HG03378 (cell line): ENCODE measurements at regions not wholly inside any gene's neighbourhood (a gene's known extent, or its start where the extent isn't known, plus 50 kb on each side); places are given as distances from the start of the nearest gene placed in this dataset.
A peak's percentile ranks its signal among the peaks of the same experiment; 100 is the strongest.

Experiments
- ATAC-seq: cut with Tn5 transposase; IDR thresholded peaks from one replicate; pipeline ENCODE4 v1.9.1; 2021; ENCODE audit warnings: mild to moderate bottlenecking, moderate library complexity; ENCODE audit not compliant: unreplicated experiment

GRCh38 chr14:51468523-51468922 is 183.2 kb upstream of the FRMD6 start:
- ATAC-seq = no peak

DNA sequence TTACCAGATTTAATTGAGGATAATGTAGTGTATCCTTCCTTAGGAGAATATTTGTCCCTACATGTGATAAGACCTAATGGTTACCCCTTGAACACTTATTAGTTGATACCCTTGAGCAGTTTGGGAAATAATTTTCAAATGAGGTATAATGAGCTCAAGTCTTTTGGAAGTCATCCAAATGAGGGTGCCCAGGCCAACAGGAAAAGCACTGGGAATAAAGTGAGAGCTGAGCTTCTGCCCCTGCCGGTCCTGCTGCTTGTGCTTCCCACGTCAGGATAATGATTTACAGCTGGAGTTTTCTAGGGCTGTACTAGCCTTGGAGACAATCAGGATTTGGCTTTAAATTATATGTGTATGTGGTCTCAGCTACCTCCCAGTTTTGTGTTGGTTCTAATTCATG is 178.8 kb upstream of the FRMD6 start:
- no peak for ATAC-seq

GRCh38 chr14:51473351-51473750 is 178.4 kb upstream of the FRMD6 start:
- ATAC-seq = no peak

DNA sequence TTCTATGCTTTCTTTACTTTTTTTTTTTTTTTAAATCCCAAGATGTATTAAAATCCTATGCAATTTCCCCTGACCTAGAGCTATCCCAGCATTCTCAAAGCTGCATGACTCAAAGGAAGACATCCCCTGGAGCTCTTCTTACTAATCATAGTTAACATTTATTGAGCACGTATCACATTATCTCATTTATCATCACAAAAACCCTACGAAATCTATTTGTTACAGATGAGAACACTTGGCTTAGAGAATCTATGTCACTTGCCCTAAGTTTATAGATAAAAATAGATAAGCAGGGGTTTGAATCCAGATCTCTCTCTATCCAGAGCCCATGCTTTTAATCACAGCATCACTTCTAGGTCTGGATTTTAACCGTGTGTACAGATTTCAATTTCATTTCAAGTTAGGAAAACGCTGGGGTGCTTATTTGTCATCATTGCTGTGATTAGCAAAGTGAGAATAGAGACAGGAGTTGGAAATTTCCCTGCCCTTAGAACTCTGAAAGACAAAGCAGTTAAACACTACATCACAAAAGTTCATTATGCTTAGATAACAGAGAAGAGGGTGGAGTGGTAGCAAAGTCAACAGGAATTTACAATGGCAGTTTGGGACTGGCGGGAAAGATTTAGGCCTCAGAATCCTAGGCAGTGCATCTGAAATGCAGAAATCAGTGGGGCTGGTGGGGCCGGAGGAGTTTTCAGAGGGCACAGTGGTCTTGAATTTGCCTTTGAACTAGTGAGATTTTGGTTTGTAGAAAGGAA is 177.7 kb upstream of the FRMD6 start:
- no peak for ATAC-seq

DNA sequence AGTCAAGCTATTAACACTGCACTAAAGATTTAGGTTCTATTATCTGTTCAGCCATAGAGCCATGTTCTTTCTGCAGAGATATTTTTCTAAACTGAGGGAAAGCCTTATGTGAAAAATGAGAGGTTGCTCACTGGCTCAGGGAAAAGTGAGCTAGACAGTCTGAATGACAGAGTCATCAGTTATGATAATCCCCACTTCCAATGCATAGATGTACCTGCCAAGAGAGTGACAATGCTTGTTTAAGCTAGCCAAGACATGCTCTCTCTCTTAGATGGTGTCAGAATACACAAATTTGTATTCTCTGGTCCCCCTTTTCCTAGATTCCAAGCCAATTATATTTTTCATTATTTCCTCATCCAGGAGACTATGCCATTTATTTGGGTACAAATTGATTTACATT is 176.9 kb upstream of the FRMD6 start:
- ATAC-seq = no peak

- no peak for ATAC-seq
These were observed 173.5 kb upstream of the FRMD6 start for GRCh38 chr14:51478175-51478621.

- peak; percentile 86 for ATAC-seq
These were observed 172.0 kb upstream of the FRMD6 start for GRCh38 chr14:51479584-51480325.

- ATAC-seq = no peak
These were observed 170.1 kb upstream of the FRMD6 start for GRCh38 chr14:51481643-51482042.

DNA sequence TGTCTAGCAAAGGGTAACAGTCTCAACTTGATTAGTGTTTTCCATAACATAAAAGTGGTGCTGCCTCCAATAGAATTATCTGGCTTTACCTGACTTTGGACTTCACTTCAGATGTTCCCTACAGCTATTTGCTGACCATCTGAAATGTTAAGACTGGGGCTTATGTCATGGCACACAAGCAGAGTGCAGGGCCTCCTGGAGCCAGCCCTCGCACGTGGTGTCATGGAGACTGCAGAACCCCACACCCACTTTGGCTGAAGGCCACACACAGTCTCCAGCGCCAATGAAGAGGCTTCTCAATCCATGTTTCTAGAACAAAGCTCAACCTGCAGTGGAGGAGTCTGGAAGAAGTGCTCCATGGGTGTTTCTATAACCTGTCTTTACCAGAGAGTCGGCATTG is 169.6 kb upstream of the FRMD6 start:
- no peak for ATAC-seq

- no peak for ATAC-seq
These were observed 167.2 kb upstream of the FRMD6 start for GRCh38 chr14:51484485-51484884.

DNA sequence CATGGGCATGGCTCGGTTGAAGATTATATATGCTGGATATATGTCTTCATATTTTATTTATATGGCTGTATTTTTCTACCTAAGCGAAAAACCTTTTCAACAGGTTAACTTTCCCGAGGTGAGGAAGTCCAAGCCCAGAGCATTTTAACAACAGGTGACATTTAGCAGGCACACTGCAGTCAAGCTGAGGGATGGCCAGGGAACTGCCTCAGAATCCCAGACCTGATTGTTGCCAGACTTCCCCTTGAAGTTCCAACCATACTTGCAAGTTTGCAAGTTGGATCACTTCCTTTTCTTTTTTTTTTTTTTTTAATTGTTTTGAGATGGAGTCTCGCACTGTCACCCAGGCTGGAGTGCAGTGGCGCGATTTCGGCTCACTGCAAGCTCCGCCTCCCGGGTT is 166.0 kb upstream of the FRMD6 start:
- no peak for ATAC-seq

GRCh38 chr14:51487848-51488247 is 163.9 kb upstream of the FRMD6 start:
- ATAC-seq = no peak

- ATAC-seq = no peak
These were observed 163.0 kb upstream of the FRMD6 start for GRCh38 chr14:51488569-51489220.

DNA sequence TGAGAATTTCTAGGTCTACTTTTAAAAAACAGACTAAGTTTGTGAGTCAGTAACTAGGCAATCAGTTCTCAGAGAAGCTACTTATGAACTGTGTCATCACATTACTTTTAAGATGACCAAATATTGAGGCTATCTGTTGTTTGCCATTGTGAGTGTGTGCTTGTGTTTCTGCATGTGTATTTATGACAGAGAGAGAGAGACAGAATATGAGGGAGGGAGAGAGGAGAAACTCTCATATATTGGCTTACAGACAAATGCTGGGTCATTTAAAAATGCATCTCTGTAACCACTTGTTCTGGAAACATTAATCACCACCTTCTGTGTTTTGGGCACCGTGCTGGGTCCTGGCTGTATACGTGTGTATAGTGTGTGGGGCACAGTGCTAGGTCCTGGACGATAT is 161.5 kb upstream of the FRMD6 start:
- no peak for ATAC-seq

DNA sequence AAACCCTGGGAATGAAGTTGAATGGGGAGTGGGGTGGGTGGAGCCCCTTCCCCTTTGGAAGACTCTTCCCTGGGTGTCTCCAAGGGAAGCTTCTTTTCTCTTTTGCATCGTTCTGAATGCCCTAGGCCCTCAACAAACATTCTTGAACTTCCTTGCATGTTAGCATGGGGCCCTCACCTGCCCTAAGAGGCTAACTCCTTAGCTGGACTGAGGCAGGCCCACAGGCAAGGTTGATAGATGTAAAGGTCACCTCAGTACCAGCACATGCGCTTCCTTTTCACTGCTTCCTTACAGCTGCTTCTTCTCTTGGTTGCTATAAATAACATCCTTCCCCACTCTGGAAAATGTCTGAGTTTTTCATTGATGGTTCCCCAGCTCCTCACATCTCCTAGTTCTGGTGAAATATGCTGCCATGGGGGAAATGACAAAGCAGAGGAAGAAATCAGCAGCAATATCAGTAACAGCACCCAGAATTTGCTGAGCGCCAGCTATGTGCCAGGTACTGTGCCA is 160.6 kb upstream of the FRMD6 start:
- ATAC-seq = no peak

- ATAC-seq = no peak
These were observed 159.9 kb upstream of the FRMD6 start for GRCh38 chr14:51491776-51492175.

- ATAC-seq = no peak
These were observed 156.4 kb upstream of the FRMD6 start for GRCh38 chr14:51495319-51495718.

DNA sequence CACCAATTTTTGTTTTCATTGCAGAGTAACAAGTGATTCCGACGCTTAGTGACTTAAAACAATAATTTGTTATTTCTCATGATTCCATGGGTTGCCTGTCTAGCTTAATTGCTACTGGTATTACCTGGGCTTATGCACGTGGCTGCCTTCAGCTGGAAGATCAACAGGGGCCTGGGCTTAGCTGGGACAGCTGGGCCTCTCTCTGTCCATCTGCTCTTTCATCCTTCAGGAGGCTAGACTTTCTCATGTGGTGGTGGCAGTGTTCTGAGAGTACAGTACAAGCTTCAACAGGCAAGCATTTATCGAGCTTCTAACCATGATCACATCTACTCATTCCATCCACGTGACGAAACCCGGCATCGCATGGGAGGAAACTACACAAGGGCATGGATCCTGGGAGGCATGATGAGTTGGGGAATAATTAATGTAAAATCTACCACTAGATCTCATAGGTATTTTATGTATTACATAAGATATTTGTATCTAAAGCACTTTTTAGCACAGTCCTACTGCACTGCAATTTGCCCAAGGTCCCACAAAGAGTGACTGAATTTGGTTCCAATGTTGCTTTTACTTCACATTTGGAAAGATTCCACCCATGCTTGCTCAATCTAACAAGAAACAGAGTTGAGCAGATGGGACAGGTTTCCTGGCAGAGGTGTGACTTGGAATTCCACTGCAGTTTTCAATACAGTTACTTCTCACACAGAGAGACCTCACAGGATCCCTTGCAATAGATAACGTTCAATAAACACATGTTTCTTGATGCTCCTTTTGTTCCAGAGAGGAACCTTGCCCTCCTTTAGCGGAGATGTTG is 153.1 kb upstream of the FRMD6 start:
- no peak for ATAC-seq

DNA sequence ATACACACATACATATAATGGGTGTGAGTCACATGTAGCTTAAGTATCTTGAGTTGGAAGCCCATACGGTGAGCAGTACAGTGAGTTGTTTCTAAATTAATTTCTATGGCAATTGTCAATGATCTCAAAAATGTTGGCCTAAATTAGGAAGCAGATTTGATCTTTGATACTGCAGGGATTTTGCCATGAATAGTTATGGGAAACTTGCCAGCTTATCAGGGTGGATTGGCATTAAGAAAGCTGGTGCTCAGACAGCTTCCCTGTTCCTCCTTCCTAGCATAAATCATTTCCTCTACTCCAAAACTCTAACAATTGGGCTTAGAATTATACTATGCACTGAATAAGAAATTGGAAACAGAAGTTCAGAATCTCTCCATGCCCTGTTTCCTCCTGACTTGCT is 150.9 kb upstream of the FRMD6 start:
- no peak for ATAC-seq

- ATAC-seq = no peak
These were observed 150.0 kb upstream of the FRMD6 start for GRCh38 chr14:51501746-51502145.

DNA sequence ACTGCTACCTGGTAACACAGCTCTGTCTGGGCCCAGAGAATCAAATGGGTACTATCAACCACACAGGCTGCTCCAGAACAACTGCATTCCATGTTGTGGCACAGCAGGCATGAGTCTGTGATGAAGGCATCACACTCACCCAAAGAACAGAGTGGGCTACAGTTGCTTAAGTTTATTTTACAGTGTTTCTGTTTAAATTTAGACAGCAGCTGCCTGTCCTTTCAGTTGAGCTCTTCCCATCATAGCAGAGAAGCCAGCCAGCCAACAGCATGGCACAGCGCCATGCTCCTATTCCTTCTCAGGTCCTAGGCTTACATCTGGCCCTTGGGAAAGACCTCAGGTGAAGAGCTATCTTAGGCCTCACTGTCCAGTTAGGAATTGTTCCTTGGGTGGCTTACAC is 147.0 kb upstream of the FRMD6 start:
- ATAC-seq = no peak
